OCI-LY3 (cell line): ENCODE measurements at regions not wholly inside any gene's neighbourhood (a gene's known extent, or its start where the extent isn't known, plus 50 kb on each side); places are given as distances from the start of the nearest gene placed in this dataset.

Experiments
- H2AFZ ChIP-seq: fragments of 200-600, 300-600 bp; shearing (Covaris generic); 2 replicates; pipeline ENCODE4 v1.6.0; 2014; ENCODE audit warnings: antibody characterized with exemption, low read depth, low read length
- H3K27ac ChIP-seq: fragments of 200-600, 300-600 bp; sonication (generic); 2 replicates; pipeline ENCODE4 v1.5.1; 2014; ENCODE audit warnings: mild to moderate bottlenecking, low read length, moderate library complexity, mixed read lengths
- H3K27me3 ChIP-seq: fragments of 200-600, 300-600 bp; sonication (generic); 2 replicates; pipeline ENCODE4 v1.6.1; 2014; ENCODE audit warnings: low read depth, low read length, mixed read lengths
- H3K36me3 ChIP-seq: fragments of 200-600, 300-600 bp; sonication (generic); replicated peaks from 2 replicates; pipeline ENCODE3; 2014; ENCODE audit warnings: low read depth, low read length, mixed read lengths
- H3K4me1 ChIP-seq: fragments of 300-600, 200-600 bp; sonication (generic); 2 replicates; pipeline ENCODE4 v1.6.1; 2014; ENCODE audit warnings: low read length, mixed read lengths
- H3K4me2 ChIP-seq: fragments of 200-600, 300-600 bp; sonication (generic); 2 replicates; pipeline ENCODE4 v1.6.1; 2014; ENCODE audit warnings: low read length, mixed read lengths
- H3K4me3 ChIP-seq: fragments of 300-600, 200-600 bp; sonication (generic); 2 replicates; pipeline ENCODE4 v1.5.1; 2014; ENCODE audit warnings: antibody characterized with exemption, mild to moderate bottlenecking, low read length, moderate library complexity
- H3K79me2 ChIP-seq: fragments of 300-600, 200-600 bp; shearing (Covaris generic); 2 replicates; pipeline ENCODE4 v1.6.1; 2014; ENCODE audit warnings: mild to moderate bottlenecking, low read length, mixed read lengths
- H3K9ac ChIP-seq: fragments of 300-600, 200-600 bp; shearing (Covaris generic); 2 replicates; pipeline ENCODE4 v1.6.0; 2014; ENCODE audit warnings: mild to moderate bottlenecking, low read length, moderate library complexity
- H3K9me3 ChIP-seq: fragments of 200-600, 300-600 bp; shearing (Covaris generic); 2 replicates; pipeline ENCODE4 v1.6.1; 2014; ENCODE audit warnings: low read length, mixed read lengths; ENCODE audit not compliant: insufficient read depth
- H4K20me1 ChIP-seq: fragments of 200-600, 300-600 bp; sonication (generic); 2 replicates; pipeline ENCODE4 v1.6.1; 2016; ENCODE audit warnings: low read length, mixed read lengths; ENCODE audit not compliant: insufficient read depth
- EZH2phosphoT487 ChIP-seq: fragments of 200-600 bp; shearing (Covaris generic); IDR thresholded peaks from 2 replicates; pipeline ENCODE4 v1.6.1; 2018; ENCODE audit warnings: antibody characterized with exemption, mixed run types, low read depth
- TF ChIP-seq, protein P1 (sequence below): fragments of 200-600, 300-600 bp; sonication (generic); IDR thresholded peaks from 2 replicates; pipeline ENCODE4 v1.5.1; 2014; ENCODE audit warnings: antibody characterized with exemption, low read length, low read depth

- Histone ChIP-seq H4K20me1 (no peaks in the 10 kb centered on the region), H3K4me1 (no peaks in the 10 kb centered on the region), H3K9ac (no peak overlapping the region), H3K27ac (no peak overlapping the region), H2AFZ (no peak overlapping the region), H3K79me2 (no peaks in the 10 kb centered on the region), H3K27me3 (no peaks in the 10 kb centered on the region), H3K36me3 (no peaks in the 10 kb centered on the region), H3K9me3 (peaks cover 7% of the 10 kb centered on the region; the same call in 1 of the 2 replicates), H3K4me3 (no peak overlapping the region), H3K4me2 (no peak overlapping the region)
- TF ChIP-seq, protein P1, sequence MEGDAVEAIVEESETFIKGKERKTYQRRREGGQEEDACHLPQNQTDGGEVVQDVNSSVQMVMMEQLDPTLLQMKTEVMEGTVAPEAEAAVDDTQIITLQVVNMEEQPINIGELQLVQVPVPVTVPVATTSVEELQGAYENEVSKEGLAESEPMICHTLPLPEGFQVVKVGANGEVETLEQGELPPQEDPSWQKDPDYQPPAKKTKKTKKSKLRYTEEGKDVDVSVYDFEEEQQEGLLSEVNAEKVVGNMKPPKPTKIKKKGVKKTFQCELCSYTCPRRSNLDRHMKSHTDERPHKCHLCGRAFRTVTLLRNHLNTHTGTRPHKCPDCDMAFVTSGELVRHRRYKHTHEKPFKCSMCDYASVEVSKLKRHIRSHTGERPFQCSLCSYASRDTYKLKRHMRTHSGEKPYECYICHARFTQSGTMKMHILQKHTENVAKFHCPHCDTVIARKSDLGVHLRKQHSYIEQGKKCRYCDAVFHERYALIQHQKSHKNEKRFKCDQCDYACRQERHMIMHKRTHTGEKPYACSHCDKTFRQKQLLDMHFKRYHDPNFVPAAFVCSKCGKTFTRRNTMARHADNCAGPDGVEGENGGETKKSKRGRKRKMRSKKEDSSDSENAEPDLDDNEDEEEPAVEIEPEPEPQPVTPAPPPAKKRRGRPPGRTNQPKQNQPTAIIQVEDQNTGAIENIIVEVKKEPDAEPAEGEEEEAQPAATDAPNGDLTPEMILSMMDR: no peak
- TF ChIP-seq EZH2phosphoT487: no peak
Measured at GRCh38 chr4:178165251-178165950, 723.2 kb upstream of the AGA start.

DNA sequence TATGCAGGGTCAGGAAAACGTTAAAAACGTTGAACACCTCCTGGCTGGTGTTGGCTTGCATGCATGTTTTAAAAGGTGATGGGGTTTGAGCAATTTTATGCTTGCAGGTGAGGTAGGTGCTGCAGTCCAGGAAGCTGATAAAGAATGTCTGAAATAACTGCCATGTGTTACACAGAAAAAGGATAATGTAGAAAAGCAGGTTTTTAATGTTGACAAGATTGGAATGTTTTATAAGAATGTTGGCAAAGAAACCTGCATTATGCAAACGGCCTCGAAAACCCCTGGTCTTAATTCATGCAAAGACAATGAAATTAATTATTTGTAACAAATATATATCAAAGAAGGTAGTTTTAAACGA is 723.7 kb upstream of the AGA start:
- Histone ChIP-seq H3K27ac (no peak overlapping the region), H3K4me3 (no peak overlapping the region), H2AFZ (no peak overlapping the region), H3K79me2 (no peaks in the 10 kb centered on the region), H3K9ac (no peak overlapping the region), H3K9me3 (peaks cover 3% of the 10 kb centered on the region; the same call in 1 of the 2 replicates), H3K27me3 (no peaks in the 10 kb centered on the region), H3K36me3 (no peaks in the 10 kb centered on the region), H3K4me1 (no peaks in the 10 kb centered on the region), H4K20me1 (no peaks in the 10 kb centered on the region), H3K4me2 (no peak overlapping the region)
- TF ChIP-seq EZH2phosphoT487: no peak
- TF ChIP-seq, protein P1: no peak

DNA sequence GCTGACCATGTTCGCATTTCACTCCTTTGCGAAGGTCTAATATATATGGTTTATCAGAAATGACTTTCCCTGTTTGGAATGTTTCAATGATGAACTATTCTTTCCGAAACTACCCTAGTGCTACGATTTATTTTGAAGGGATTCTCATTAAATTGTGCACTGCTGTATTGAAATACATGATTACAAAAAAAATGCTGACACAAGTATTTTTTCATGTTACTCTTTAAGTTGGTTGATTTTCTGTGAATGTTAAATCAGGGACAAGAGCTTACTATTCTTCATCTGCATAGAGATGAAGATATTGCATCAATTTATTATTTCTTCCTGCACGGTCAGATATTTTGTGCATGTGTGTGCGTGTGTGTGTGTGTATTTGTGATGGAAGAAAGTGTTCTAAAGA is 731.5 kb upstream of the AGA start:
- Histone ChIP-seq H3K4me1 (no peaks in the 10 kb centered on the region), H4K20me1 (no peaks in the 10 kb centered on the region), H3K79me2 (no peaks in the 10 kb centered on the region), H3K9me3 (no peaks in the 10 kb centered on the region), H2AFZ (no peak overlapping the region), H3K27ac (no peak overlapping the region), H3K27me3 (no peaks in the 10 kb centered on the region), H3K9ac (no peak overlapping the region), H3K4me3 (no peak overlapping the region), H3K4me2 (no peak overlapping the region), H3K36me3 (no peaks in the 10 kb centered on the region)
- TF ChIP-seq EZH2phosphoT487: no peak
- TF ChIP-seq, protein P1: no peak

DNA sequence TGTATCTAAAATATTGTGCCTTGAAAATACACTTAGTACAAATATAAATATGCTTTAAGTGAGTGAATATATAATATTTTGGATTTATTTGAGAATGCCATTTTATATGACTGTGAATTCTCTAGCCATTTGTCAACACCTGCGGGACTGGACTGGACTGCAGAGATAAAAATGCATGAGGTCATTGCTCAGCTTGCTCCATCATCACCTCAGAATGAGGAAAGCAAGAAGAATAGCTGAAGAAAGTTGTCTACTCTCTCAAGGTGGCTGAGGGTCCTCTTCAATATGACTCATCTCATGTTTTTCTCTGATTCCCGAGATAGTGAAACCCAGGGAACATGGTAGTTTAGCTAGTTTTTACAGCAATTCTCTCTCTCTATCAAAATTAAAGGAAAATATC is 732.5 kb upstream of the AGA start:
- Histone ChIP-seq H3K4me3 (no peak overlapping the region), H3K36me3 (no peaks in the 10 kb centered on the region), H3K9ac (no peak overlapping the region), H3K9me3 (no peaks in the 10 kb centered on the region), H3K4me2 (no peak overlapping the region), H3K27me3 (no peaks in the 10 kb centered on the region), H2AFZ (no peak overlapping the region), H3K4me1 (no peaks in the 10 kb centered on the region), H3K79me2 (no peaks in the 10 kb centered on the region), H4K20me1 (no peaks in the 10 kb centered on the region), H3K27ac (no peak overlapping the region)
- no peak for TF ChIP-seq EZH2phosphoT487
- TF ChIP-seq, protein P1: no peak
